GM21619 (cell line): ENCODE measurements at regions not wholly inside any gene's neighbourhood (a gene's known extent, or its start where the extent isn't known, plus 50 kb on each side); places are given as distances from the start of the nearest gene placed in this dataset.
"Not testable (repeated sequence)": the region's sequence is repeated elsewhere in the genome, so short reads cannot be mapped to it uniquely, and the experiment has no call there.

Source experiments
- ATAC-seq: cut with Tn5 transposase; IDR thresholded peaks from one replicate; pipeline ENCODE4 v1.9.1; 2021; ENCODE audit not compliant: unreplicated experiment

DNA sequence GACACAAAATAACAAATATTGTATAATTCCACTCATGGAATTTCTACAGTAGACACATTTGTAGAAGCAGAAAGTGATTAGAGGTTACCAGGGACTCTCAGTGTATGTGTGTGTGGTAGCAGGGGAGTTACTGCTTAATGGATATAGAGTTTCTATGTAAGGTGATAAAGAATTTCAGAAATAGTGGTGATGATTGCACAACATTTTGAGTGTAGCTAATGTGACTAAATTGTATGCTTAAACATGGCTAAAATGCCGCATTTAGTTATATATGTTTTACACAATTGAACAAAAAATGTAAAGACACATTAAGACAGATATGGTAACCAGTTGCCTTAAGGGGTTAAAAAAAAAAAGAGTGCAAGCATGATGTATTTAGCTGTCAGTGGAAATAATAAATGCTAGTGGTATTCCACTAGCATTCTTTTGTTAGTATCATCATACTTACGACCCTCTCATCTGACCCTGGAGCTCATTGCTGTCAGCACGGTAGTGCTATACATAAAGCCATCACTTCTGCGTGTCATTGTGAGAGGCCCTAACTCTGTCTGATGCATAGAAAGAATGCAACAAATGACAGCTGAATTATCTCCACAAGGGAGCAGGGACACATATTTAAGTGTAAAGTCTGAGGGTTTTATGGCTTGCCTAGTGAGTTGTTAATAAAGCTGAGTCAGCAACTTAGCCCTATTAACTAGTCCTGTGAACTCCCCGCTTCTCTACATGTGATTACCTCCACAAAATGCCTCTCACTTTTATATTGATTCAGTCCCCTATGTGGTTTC lies 134.1 kb upstream of the RXFP2 start:
- no peak for ATAC-seq

GRCh38 chr13:31607531-31607930 lies 131.8 kb upstream of the RXFP2 start:
- not testable (repeated sequence) for ATAC-seq

- ATAC-seq: not testable (repeated sequence)
These were observed 130.5 kb upstream of the RXFP2 start for GRCh38 chr13:31608780-31609179.

DNA sequence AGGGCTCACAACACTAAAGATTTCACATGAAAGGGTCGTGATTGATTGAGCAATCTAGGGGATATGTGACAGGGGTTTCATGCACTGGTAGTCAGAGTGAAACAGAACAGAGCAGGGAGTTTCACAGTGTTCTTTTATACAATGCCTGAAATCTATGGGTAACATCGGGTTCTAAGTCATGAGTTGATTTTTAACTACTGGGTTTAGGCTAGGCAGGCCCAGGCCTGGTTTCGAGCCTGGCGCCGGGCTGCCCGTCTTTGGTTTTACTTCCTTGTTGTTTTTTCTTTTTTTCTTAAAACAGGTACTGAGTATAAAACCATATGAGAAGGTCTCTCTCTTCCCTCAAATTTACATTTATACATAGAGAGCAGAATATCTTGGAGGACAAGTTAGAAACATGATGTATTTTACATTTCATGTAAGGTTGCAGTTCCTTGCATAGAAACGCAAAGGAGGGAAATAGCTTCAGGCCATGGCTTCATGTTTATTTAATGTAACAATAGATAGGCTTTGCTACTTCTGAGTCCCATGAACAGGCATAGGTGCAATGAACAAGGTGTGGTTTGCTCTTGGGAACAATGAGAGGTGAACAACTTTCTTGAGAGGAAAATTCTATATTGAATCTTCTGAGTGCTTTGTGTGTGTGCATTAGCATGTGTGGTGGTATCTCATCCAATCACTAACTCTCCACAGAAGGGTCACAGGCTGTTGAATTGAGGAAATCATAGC lies 128.9 kb upstream of the RXFP2 start:
- no peak for ATAC-seq

- ATAC-seq: no peak
These were observed 128.1 kb upstream of the RXFP2 start for GRCh38 chr13:31611214-31611613.

- ATAC-seq: no peak
These were observed 125.3 kb upstream of the RXFP2 start for GRCh38 chr13:31614073-31614472.

DNA sequence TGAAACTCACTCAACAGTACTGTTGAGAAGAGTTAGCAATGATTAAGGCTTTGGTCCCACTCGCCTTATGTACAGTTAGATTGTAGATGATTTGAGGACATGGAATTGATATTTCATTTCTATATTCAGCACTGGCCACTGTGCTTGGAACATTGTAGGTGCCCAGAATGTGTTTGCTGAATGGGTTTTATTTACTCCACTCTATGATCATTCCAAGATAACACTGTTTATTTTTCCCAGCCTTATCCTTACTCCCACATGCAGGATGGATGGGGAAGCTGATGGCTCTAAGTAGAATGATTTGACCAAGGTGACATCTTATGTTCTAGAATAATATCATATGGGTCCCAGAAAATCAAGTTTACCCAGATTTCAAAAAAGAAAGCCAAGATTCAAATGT lies 124.6 kb upstream of the RXFP2 start:
- no peak for ATAC-seq

DNA sequence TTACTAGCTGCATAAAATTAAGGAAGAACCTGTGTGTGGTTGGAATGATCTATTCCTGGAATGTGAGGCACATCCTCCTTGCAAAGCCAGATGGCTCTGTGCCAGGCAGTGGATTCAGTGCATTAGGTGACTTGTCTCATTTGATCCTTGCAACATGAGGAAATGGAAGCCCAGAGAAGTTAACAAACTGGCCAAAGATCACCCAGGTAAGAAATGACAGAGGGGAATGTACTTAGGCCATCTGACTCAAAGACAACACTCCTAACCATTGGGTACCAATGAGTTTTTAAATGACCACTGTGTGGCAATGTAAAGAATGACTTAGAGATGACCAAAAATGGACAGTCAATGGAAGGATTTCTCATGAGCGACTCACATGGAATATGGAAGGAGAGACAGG lies 114.2 kb upstream of the RXFP2 start:
- no peak for ATAC-seq

- no peak for ATAC-seq
These were observed 112.1 kb upstream of the RXFP2 start for GRCh38 chr13:31627097-31627845.

GRCh38 chr13:31629085-31629780 lies 110.1 kb upstream of the RXFP2 start:
- ATAC-seq: no peak

GRCh38 chr13:31631071-31631470 lies 108.3 kb upstream of the RXFP2 start:
- no peak for ATAC-seq

- no peak for ATAC-seq
These were observed 107.6 kb upstream of the RXFP2 start for GRCh38 chr13:31631746-31632145.

- ATAC-seq: no peak
These were observed 100.7 kb upstream of the RXFP2 start for GRCh38 chr13:31638577-31638976.

- ATAC-seq: no peak
These were observed 99.7 kb upstream of the RXFP2 start for GRCh38 chr13:31639443-31640163.

GRCh38 chr13:31649766-31650165 lies 89.6 kb upstream of the RXFP2 start:
- ATAC-seq: no peak

GRCh38 chr13:31653730-31654129 lies 85.6 kb upstream of the RXFP2 start:
- no peak for ATAC-seq

- no peak for ATAC-seq
These were observed 75.3 kb upstream of the RXFP2 start for GRCh38 chr13:31663880-31664585.

DNA sequence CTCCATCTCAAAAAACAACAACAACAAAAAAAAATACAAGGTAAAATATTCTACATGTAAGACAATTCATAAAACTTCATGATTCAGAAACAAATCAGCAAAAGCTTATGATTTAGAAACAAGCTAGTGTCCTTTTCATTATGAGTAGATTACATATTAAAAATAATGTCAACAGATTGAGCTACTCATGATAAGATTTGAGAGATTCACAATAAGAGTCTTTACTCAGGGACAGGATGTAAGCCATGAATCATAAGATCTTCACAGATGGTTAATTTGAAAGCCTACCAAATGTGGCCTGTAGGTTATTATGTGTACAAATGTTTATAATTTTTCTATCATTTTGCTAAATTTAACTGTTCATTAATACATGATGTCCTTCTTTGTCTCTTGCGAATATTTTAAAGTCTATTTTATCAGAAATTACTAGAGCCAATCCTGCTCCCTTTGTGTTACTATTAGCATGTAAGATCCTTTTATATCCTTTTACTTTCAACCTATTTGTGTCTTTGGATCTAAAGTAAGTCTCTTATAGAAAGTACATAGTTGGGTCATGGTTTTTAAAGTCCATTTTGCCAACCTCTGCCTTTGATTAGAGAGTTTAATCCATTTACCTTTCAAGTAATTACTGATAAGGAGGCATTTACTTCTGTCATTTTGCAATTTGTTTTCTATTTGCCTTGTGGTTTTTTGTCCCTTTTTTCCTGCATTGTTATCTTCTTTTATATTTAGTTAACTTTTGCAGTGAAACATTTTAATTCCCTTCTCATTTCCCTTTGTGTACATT lies 68.3 kb upstream of the RXFP2 start:
- ATAC-seq: no peak

- ATAC-seq: no peak
These were observed 65.3 kb upstream of the RXFP2 start for GRCh38 chr13:31674051-31674450.
